ENCODE measurements at regions not wholly inside any gene's neighbourhood (a gene's known extent, or its start where the extent isn't known, plus 50 kb on each side); places are given as distances from the start of the nearest gene placed in this dataset.

- Histone ChIP-seq H3K36me3 (ENCODE audit: insufficient read depth, low read length) (no peaks in the 10 kb centered on the region), H3K4me1 (ENCODE audit: insufficient read depth, low read length) (no peaks in the 10 kb centered on the region), H3K9me3 (ENCODE audit: control insufficient read depth in 1 of 2, insufficient read depth in 1 of 2, low read length in 2 of 2) (no peaks in the 10 kb centered on the region), H3K27ac (ENCODE audit: low read depth in 1 of 2, low read length in 2 of 2) (no peak overlapping the region), H3K27me3 (ENCODE audit: control insufficient read depth in 1 of 2, insufficient read depth in 2 of 2, low read length in 2 of 2) (no peaks in the 10 kb centered on the region), H3K4me3 (ENCODE audit: low read length) (no peak overlapping the region)
- H3K4me3 Mint-ChIP-seq = no peak overlapping the region
- H3K4me1 Mint-ChIP-seq (ENCODE audit: low read depth) = no peaks in the 10 kb centered on the region
- H3K36me3 Mint-ChIP-seq (ENCODE audit: low read depth) = no peaks in the 10 kb centered on the region
- no peak for TF ChIP-seq CTCF (IDR thresholded peaks at IDR 0.05)
- no peak overlapping the region for H3K27ac Mint-ChIP-seq
- H3K27me3 Mint-ChIP-seq = peaks cover 7% of the 10 kb centered on the region
- DNase-seq = no peak
- intact Hi-C loops (cut with DNase I, micrococcal nuclease) = no loop called here
- H3K9me3 Mint-ChIP-seq = no peaks in the 10 kb centered on the region
- no peak for ATAC-seq (ENCODE audit: poor library complexity)
- CTCF ChIA-PET = no interaction called here
- POLR2A ChIA-PET = no interaction called here
Measured at GRCh38 chr2:158893474-158893873, 75.0 kb upstream of the TANC1 start.

- TF ChIP-seq CTCF (IDR thresholded peaks at IDR 0.05) = no peak
- no peaks in the 10 kb centered on the region for H3K27me3 ChIP-seq (ENCODE audit: control insufficient read depth in 1 of 2, insufficient read depth in 2 of 2, low read length in 2 of 2)
- DNase-seq (no peak), ATAC-seq (ENCODE audit: poor library complexity) (no peak)
- no peaks in the 10 kb centered on the region for H3K9me3 Mint-ChIP-seq
- H3K4me1 ChIP-seq (ENCODE audit: insufficient read depth, low read length) = no peaks in the 10 kb centered on the region
- no peaks in the 10 kb centered on the region for H3K9me3 ChIP-seq (ENCODE audit: control insufficient read depth in 1 of 2, insufficient read depth in 1 of 2, low read length in 2 of 2)
- ChIA-PET CTCF (no interaction called here), POLR2A (no interaction called here)
- H3K27ac ChIP-seq (ENCODE audit: low read depth in 1 of 2, low read length in 2 of 2) = no peak overlapping the region
- no peak overlapping the region for H3K27ac Mint-ChIP-seq
- no peak overlapping the region for H3K4me3 Mint-ChIP-seq
- no peak overlapping the region for H3K4me3 ChIP-seq (ENCODE audit: low read length)
- peaks cover 7% of the 10 kb centered on the region for H3K27me3 Mint-ChIP-seq
- H3K36me3 ChIP-seq (ENCODE audit: insufficient read depth, low read length) = no peaks in the 10 kb centered on the region
- no peaks in the 10 kb centered on the region for H3K4me1 Mint-ChIP-seq (ENCODE audit: low read depth)
- intact Hi-C loops (cut with DNase I, micrococcal nuclease) = no loop called here
- no peaks in the 10 kb centered on the region for H3K36me3 Mint-ChIP-seq (ENCODE audit: low read depth)
Measured at GRCh38 chr2:158894078-158894477, 74.4 kb upstream of the TANC1 start.

- H3K27ac ChIP-seq (ENCODE audit: low read depth in 1 of 2, low read length in 2 of 2) = no peak overlapping the region
- ATAC-seq (ENCODE audit: poor library complexity) = no peak
- no peaks in the 10 kb centered on the region for H3K9me3 ChIP-seq (ENCODE audit: control insufficient read depth in 1 of 2, insufficient read depth in 1 of 2, low read length in 2 of 2)
- no peak for DNase-seq
- ChIA-PET POLR2A (no interaction called here), CTCF (no interaction called here)
- Mint-ChIP-seq H3K9me3 (no peaks in the 10 kb centered on the region), H3K4me1 (ENCODE audit: low read depth) (no peaks in the 10 kb centered on the region), H3K4me3 (no peak overlapping the region), H3K27me3 (peaks cover 7% of the 10 kb centered on the region), H3K36me3 (ENCODE audit: low read depth) (no peaks in the 10 kb centered on the region), H3K27ac (no peak overlapping the region)
- no peaks in the 10 kb centered on the region for H3K27me3 ChIP-seq (ENCODE audit: control insufficient read depth in 1 of 2, insufficient read depth in 2 of 2, low read length in 2 of 2)
- H3K36me3 ChIP-seq (ENCODE audit: insufficient read depth, low read length) = no peaks in the 10 kb centered on the region
- no peak for TF ChIP-seq CTCF (IDR thresholded peaks at IDR 0.05)
- no peak overlapping the region for H3K4me3 ChIP-seq (ENCODE audit: low read length)
- no peaks in the 10 kb centered on the region for H3K4me1 ChIP-seq (ENCODE audit: insufficient read depth, low read length)
- intact Hi-C loops (cut with DNase I, micrococcal nuclease) = no loop called here
Measured at GRCh38 chr2:158894572-158894971, 73.9 kb upstream of the TANC1 start.
